Right lobe of liver (tissue), 6 donors: ENCODE measurements at regions not wholly inside any gene's neighbourhood (a gene's known extent, or its start where the extent isn't known, plus 50 kb on each side); places are given as distances from the start of the nearest gene placed in this dataset.

Experiments
- ATAC-seq, 4 donors: fragments of 200-7000 bp; cut with Tn5 transposase; one replicate each; pipeline ENCODE4 v1.9.1; 2020; ENCODE audit warnings: mild to moderate bottlenecking in 4 of 4, moderate library complexity in 4 of 4
- DNase-seq, 3 donors: peaks; one replicate each; pipeline ENCODE4 v3.0.0-alpha.2; 2020
- H3K27ac ChIP-seq, 3 donors: fragments of 200-600 bp; one replicate each; pipeline ENCODE4 v1.8.0; 2022
- H3K27me3 ChIP-seq, 2 donors: fragments of 200-600 bp; one replicate each; pipeline ENCODE4 v1.8.0; 2022
- H3K36me3 ChIP-seq, 4 donors: fragments of 200-600 bp; sonication (generic) in 1 of 4; one replicate each; pipeline versions ENCODE4 v1.5.1 to v1.8.0; 2017 to 2022; ENCODE audit warnings: control low read depth in 1 of 4
- H3K4me1 ChIP-seq, 4 donors: fragments of 200-600 bp; sonication (generic) in 1 of 4; one replicate each; pipeline versions ENCODE4 v1.5.1 to v1.8.0; 2017 to 2022; ENCODE audit warnings: control low read depth in 1 of 4
- H3K4me3 ChIP-seq, 3 donors: fragments of 200-600 bp; one replicate each; pipeline ENCODE4 v1.8.0; 2022
- H3K9me3 ChIP-seq, 4 donors: fragments of 200-600 bp; sonication (generic) in 1 of 4; one replicate each; pipeline versions ENCODE4 v1.5.1 to v1.8.0; 2017 to 2022; ENCODE audit warnings: control low read depth in 1 of 4
- POLR2A ChIP-seq: fragments of 450-650 bp; IDR thresholded peaks from one replicate; pipeline ENCODE4 v1.6.1; 2017; ENCODE audit warnings: antibody characterized with exemption, mild to moderate bottlenecking
- WGBS: methylation state at CpG from one replicate; pipeline ENCODE4 v1.1.6; 2018; ENCODE audit warnings: low coverage, low lambda C conversion rate; ENCODE audit not compliant: insufficient coverage; ENCODE audit errors: missing lambda C conversion rate; 5-methylcytosine and 5-hydroxymethylcytosine counted together
- intact Hi-C, 2 donors: fragments of 100-400 bp; cut with DNase I; formaldehyde crosslinking; loops; one replicate each; pipeline versions ENCODE4 v1.11.2 to v1.14.1; 2022
- TF ChIP-seq, protein P1 (sequence below), 4 donors: fragments of 200-600 bp in 3 of 4; fragments of 450-650 bp in 1 of 4; IDR thresholded peaks; one replicate each; pipeline versions ENCODE4 v1.5.1 to v1.8.0; 2016 to 2022; ENCODE audit warnings: antibody characterized with exemption in 4 of 4, mild to moderate bottlenecking in 2 of 4
- donor health status: DM: no; HTN: yes; CAD: no.
- donor health status: DM: no; HTN: no; CAD: no.
- donor health status: DM: no; HTN: no; CAD: no.
- donor health status: DM: no; HTN: yes; CAD: no.
- donor health status: DM: no; HTN: yes; CAD: no.

DNA sequence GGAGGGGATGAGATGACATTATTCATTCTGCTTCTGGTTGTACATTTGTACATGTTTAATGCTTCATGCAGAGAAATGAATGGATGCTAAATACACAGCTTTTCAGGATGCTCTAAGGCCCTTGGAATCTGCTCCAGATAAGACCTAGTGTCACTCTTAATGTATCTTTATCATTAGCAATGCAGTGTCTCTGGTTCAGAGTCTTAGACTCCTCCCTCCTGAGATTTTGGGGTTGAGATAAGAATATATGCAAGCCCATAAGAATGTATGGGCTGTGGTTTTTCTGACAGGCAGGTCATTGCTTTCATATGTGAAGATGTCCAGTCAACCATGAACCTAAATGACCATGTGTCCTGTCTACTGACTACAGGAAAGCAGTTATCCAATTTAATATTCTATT is 415.5 kb downstream of the RPS6KC1 start:
- Histone ChIP-seq H3K27ac (no peak overlapping the region), H3K9me3 (no peaks in the 10 kb centered on the region), H3K27me3 (no peaks in the 10 kb centered on the region), H3K36me3 (no peaks in the 10 kb centered on the region), H3K4me3 (no peak overlapping the region), H3K4me1 (no peaks in the 10 kb centered on the region)
- intact Hi-C loops: no loop called here
- DNase-seq (no peak), ATAC-seq (no peak)
- TF ChIP-seq, protein P1, sequence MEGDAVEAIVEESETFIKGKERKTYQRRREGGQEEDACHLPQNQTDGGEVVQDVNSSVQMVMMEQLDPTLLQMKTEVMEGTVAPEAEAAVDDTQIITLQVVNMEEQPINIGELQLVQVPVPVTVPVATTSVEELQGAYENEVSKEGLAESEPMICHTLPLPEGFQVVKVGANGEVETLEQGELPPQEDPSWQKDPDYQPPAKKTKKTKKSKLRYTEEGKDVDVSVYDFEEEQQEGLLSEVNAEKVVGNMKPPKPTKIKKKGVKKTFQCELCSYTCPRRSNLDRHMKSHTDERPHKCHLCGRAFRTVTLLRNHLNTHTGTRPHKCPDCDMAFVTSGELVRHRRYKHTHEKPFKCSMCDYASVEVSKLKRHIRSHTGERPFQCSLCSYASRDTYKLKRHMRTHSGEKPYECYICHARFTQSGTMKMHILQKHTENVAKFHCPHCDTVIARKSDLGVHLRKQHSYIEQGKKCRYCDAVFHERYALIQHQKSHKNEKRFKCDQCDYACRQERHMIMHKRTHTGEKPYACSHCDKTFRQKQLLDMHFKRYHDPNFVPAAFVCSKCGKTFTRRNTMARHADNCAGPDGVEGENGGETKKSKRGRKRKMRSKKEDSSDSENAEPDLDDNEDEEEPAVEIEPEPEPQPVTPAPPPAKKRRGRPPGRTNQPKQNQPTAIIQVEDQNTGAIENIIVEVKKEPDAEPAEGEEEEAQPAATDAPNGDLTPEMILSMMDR (IDR thresholded peaks at IDR 0.05): no peak
- no peak for TF ChIP-seq POLR2A

DNA sequence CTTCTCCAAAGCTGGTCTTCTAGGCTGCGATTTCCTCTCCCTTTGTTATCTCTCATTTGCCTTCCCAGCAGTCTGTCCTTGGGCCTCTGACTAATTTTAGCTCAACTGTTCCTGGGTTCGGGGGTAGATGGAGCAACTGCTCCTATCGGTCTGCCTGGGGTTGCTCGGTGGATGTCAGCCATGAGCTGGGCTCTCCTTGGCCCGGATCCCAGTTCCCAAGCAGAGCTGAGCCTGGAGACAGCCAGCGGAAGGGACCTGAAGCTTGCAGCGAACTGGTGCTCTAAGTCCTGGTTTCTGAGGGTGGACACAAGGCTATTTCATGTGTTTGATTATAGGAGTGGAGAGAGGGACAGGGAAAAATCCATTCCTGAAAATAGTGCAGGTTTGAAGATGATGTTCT is 423.0 kb downstream of the RPS6KC1 start:
- Histone ChIP-seq H3K4me3 (no peak overlapping the region), H3K36me3 (no peaks in the 10 kb centered on the region), H3K27me3 (no peaks in the 10 kb centered on the region), H3K9me3 (no peaks in the 10 kb centered on the region), H3K4me1 (no peaks in the 10 kb centered on the region), H3K27ac (no peak overlapping the region)
- DNase-seq: peak in 1 of 3 donors; percentile 25
- TF ChIP-seq, protein P1 (IDR thresholded peaks at IDR 0.05): no peak
- TF ChIP-seq POLR2A: no peak
- intact Hi-C loops: no loop called here
- WGBS: 50% methylated on average over 7 of the region's 7 CpGs
- ATAC-seq: peak in 1 of 4 donors; percentile 39

DNA sequence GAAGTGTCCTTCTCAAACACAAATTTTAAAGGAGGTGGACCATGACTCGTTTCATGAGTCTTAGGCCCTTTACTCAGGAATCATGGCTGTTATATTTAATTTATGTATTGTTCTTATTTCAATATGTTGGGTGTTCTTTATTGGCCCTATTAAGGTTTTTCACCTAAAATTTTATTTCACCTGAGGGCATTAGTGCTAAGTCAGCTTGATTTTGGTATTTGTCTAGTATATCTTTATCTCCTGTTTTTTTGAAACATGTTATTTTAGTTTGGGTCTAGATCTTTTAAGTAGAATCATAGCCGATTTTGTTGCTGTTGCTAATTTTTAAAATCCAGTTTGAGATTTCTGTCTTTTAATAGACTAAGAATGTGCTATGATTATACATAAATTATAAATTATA is 430.4 kb downstream of the RPS6KC1 start:
- WGBS: 59% methylated on average over 2 of the region's 2 CpGs

DNA sequence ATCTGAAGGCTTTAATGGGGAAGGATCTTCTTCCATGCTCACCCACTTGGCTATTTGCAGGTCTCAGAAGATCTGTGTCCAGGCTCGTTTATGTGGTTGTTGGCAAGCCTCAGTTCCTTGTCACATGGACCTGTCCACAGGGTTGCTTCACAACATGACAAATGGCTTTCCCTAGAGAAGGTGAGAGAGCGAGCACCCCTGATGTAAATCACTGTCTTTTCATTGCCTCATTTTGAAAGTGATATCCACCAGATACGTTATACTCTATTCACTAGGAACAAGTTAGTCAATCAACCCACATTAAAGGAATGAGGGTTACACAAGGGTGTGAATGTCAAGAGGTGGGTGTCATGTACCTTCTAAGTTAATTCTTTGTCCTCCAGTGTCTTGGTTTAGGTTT is 433.3 kb downstream of the RPS6KC1 start:
- Histone ChIP-seq H3K27ac (no peak overlapping the region), H3K4me3 (no peak overlapping the region), H3K4me1 (no peaks in the 10 kb centered on the region), H3K27me3 (no peaks in the 10 kb centered on the region), H3K9me3 (no peaks in the 10 kb centered on the region), H3K36me3 (no peaks in the 10 kb centered on the region)
- no peak for ATAC-seq
- TF ChIP-seq, protein P1 (IDR thresholded peaks at IDR 0.05): no peak
- TF ChIP-seq POLR2A: no peak
- no peak for DNase-seq
- intact Hi-C loops: no loop called here
- 60% methylated on average over 3 of the region's 3 CpGs for WGBS

More for the DNA sequence above, 430.4 kb downstream of the RPS6KC1 start:
- H3K4me1 ChIP-seq: no peaks in the 10 kb centered on the region
- H3K36me3 ChIP-seq: no peaks in the 10 kb centered on the region
- no peak overlapping the region for H3K27ac ChIP-seq
- H3K4me3 ChIP-seq: no peak overlapping the region
- ATAC-seq (no peak), DNase-seq (no peak)
- intact Hi-C loops: no loop called here
- no peaks in the 10 kb centered on the region for H3K9me3 ChIP-seq
- H3K27me3 ChIP-seq: no peaks in the 10 kb centered on the region
- TF ChIP-seq, protein P1 (IDR thresholded peaks at IDR 0.05): no peak
- no peak for TF ChIP-seq POLR2A

DNA sequence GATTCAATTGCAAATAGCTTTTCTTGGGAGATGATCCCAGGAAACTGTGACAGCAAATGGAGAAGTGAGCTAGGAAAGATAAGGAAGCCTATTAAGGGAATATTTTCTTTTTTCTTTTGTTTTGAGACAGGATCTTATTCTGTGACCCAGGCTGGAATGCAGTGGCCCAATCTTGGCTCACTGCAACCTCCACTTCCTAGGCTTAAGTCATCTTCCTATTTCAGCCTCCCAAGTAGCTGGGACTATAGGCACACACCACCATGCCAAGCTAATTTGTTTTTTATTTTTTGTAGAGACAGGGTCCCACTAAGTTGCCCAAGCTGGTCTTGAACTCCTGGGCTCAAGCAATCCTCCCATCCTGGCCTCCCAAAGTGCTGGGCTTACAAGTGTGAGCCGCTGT is 433.7 kb downstream of the RPS6KC1 start:
- H3K4me3 ChIP-seq: no peak overlapping the region
- ATAC-seq (no peak), DNase-seq (no peak)
- 83% methylated on average over 1 of the region's 1 CpG for WGBS
- TF ChIP-seq, protein P1 (IDR thresholded peaks at IDR 0.05): no peak
- TF ChIP-seq POLR2A: no peak
- no peaks in the 10 kb centered on the region for H3K27me3 ChIP-seq
- intact Hi-C loops: no loop called here
- no peak overlapping the region for H3K27ac ChIP-seq
- H3K9me3 ChIP-seq: no peaks in the 10 kb centered on the region
- no peaks in the 10 kb centered on the region for H3K36me3 ChIP-seq
- H3K4me1 ChIP-seq: no peaks in the 10 kb centered on the region
